Omental fat pad (tissue), 3 donors: ENCODE measurements at regions not wholly inside any gene's neighbourhood (a gene's known extent, or its start where the extent isn't known, plus 50 kb on each side); places are given as distances from the start of the nearest gene placed in this dataset.

Experiments used
- ATAC-seq: fragments of 150-250 bp; one replicate; pipeline ENCODE4 v1.9.1; 2016; ENCODE audit warnings: mild to moderate bottlenecking, moderate library complexity; ENCODE audit not compliant: low FRiP score
- DNase-seq: peaks from one replicate; pipeline ENCODE4 v3.0.0-alpha.2; 2019; ENCODE audit warnings: low spot score
- TF ChIP-seq, protein P1 (sequence below), 3 donors: fragments of 450-650 bp; IDR thresholded peaks; one replicate each; pipeline ENCODE4 v1.5.1; 2016 to 2017; ENCODE audit warnings: antibody characterized with exemption in 3 of 3, mild to moderate bottlenecking in 3 of 3, moderate library complexity in 2 of 3

- ATAC-seq (no peak), DNase-seq (no peak)
- TF ChIP-seq, protein P1, sequence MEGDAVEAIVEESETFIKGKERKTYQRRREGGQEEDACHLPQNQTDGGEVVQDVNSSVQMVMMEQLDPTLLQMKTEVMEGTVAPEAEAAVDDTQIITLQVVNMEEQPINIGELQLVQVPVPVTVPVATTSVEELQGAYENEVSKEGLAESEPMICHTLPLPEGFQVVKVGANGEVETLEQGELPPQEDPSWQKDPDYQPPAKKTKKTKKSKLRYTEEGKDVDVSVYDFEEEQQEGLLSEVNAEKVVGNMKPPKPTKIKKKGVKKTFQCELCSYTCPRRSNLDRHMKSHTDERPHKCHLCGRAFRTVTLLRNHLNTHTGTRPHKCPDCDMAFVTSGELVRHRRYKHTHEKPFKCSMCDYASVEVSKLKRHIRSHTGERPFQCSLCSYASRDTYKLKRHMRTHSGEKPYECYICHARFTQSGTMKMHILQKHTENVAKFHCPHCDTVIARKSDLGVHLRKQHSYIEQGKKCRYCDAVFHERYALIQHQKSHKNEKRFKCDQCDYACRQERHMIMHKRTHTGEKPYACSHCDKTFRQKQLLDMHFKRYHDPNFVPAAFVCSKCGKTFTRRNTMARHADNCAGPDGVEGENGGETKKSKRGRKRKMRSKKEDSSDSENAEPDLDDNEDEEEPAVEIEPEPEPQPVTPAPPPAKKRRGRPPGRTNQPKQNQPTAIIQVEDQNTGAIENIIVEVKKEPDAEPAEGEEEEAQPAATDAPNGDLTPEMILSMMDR (IDR thresholded peaks at IDR 0.05), result no peak
These were observed 219.6 kb downstream of the RPS24 start for GRCh38 chr10:78253063-78253853.

DNA sequence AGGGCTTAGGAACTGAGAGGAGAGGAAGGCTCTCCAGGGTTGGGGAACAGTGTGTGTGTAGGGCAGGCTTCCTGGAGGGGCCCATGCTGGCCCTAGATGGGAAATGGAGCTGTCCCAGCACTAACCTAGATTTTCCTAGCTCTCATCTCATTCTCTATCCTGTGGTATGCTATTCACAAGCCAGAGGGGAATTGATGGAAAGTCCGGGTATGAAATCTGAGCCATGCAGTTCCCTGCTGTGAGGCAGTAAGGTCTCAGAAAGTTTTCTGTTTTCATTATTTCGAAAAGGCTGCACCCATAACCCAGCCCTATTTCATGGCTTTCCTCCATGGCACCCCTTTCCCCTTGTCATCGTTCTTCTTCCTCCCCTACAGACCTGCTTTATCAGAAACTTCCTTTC is 220.3 kb downstream of the RPS24 start:
- no peak for ATAC-seq
- TF ChIP-seq, protein P1 (IDR thresholded peaks at IDR 0.05), result no peak

GRCh38 chr10:78255214-78255613 is 221.6 kb downstream of the RPS24 start:
- ATAC-seq (no peak), DNase-seq (no peak)
- TF ChIP-seq, protein P1 (IDR thresholded peaks at IDR 0.05), result no peak

More for the DNA sequence above, 220.3 kb downstream of the RPS24 start:
- DNase-seq, result no peak

- peak; percentile 88 for ATAC-seq
- DNase-seq, result peak; percentile 29
- TF ChIP-seq, protein P1 (IDR thresholded peaks at IDR 0.05), result no peak
These were observed 222.4 kb downstream of the RPS24 start for GRCh38 chr10:78255796-78256638.

DNA sequence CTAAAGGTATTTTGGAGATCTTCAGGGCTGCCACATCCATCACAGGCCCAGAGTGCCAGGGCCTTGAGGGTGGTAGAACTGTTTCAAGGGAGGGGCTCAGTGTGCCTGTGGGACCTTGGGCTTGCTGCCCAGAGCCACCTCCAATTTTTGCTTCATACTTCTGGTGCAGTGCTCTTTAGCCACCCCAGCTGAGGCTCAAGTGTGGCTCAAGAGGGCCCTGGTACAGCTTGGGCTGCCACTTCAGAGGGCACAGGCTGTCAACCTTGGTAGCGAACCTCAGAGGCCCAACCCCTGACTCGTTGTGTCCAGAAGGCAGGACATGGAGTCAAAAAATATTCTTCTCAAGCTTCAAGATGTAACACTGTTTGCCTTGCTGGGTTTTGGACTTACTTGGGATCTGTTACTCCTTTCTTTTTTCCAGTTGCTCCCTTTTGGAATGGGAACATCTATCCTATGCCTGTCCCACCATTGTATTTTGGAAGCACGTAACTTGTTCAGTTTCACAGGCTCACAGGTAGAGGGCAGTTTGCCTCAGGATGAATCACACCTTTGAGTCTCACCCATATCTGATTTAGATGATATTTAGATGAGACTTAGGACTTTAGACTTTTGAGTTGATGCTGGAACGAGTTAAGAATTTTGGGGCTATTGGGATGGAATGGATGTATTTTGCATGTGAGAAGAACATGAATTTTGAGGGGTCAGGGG is 224.8 kb downstream of the RPS24 start:
- DNase-seq, result no peak
- no peak for ATAC-seq

GRCh38 chr10:78259391-78259790 is 225.7 kb downstream of the RPS24 start:
- ATAC-seq, result no peak
- DNase-seq, result no peak
- TF ChIP-seq, protein P1 (IDR thresholded peaks at IDR 0.05), result no peak

More for the DNA sequence above, 224.8 kb downstream of the RPS24 start:
- TF ChIP-seq, protein P1 (IDR thresholded peaks at IDR 0.05), result no peak
